ENCODE measurements at regions not wholly inside any gene's neighbourhood (a gene's known extent, or its start where the extent isn't known, plus 50 kb on each side); places are given as distances from the start of the nearest gene placed in this dataset.
"Not testable (repeated sequence)": the region's sequence is repeated elsewhere in the genome, so short reads cannot be mapped to it uniquely, and the experiment has no call there.

DNA sequence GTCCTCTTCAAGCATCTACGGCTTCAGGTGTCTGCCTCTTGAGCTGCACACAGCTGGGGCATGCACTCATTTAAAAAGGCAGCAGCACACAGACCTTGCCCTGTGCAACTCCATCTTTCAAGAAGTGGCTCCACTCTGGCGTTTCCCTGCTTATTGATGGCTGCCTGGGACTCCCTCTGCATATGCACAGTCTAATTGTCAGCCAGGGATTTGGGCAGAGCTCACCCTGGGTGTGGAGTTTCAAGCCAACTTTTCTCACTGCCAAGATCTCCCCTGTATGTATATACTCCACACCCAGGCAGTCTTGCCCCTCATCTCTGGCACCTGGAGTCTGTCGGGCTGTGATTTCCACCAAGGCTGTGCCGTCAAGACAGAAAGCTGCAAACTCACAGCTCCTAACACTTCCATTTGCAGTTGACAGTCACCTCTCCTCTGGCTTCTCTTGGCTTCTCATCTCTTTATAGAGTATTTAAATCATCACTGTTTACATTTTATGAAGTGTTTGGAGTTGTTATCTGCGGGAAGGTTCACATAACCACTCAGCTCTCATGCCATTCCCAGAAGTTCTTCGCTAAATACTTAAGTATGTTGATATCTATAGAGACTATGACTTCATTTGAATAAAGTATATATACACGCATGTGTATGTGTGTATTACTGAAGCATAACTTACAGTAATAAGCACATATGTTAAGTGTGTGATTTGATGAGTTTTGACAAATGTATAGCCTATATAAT lies 130.5 kb upstream of the ZNF469 start:
- DNase-seq: not testable (repeated sequence)

DNA sequence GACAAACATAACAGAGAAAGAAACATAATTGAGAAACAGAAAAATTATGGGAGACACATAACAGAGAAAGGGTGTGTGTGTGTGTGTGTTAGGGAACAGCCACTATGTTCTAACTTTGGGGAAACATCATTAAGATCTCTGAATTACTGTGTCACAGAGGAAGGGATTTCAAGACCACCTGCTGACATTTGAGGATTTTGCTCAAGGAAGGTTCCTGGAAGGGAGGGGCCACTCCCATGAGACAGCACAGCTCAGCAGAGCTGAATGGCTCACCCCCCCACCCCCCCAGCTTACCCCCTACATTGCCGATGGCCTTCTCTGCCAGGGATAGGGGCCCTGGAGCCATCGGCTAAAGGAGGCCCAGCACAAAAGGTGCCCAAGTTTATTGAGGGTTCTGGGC lies 124.6 kb upstream of the ZNF469 start:
- not testable (repeated sequence) for DNase-seq

GRCh38 chr16:88258764-88259525 lies 123.8 kb upstream of the ZNF469 start:
- DNase-seq: not testable (repeated sequence)

GRCh38 chr16:88259538-88259937 lies 123.2 kb upstream of the ZNF469 start:
- DNase-seq: not testable (repeated sequence)

- not testable (repeated sequence) for DNase-seq
Measured at GRCh38 chr16:88260146-88260545, 122.6 kb upstream of the ZNF469 start.

DNA sequence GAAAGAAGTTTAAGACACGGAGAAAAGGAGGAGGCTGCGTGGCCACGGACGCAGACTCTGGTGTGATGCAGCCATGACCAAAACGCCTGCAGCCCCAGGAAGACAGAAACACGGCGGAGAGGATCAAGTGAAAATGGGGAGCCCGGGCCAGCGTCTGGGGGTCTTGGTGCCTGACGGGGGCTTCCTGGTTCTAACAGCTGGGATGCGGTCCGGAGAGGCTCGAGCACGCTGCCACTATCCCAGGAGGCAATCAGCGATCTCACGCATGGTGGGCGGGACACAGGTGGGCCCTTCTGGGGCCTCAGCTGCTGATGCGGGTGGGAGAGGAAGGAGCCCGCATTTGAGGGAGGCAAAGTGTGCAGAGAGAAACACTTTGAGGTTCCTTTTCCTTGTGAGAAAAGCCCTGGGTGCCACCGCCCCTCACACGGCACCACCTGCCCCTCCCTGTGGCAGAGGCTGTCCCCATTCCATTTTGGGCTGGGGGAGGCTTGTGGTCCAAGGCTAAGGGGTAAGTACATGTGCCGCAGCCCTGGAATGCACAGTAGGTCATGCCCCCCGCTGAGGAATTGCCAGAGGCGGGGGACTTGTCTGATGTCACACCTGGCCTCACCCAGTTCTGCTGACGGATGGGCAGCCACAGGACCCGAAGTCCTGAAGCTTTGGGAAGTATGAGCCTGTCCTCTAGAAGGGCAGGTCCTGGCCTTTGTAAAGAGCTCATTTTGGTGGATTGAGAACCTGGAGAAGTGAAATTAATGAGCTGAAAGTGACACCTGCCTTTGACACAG lies 121.7 kb upstream of the ZNF469 start:
- DNase-seq: not testable (repeated sequence)

GRCh38 chr16:88261814-88262605 lies 120.7 kb upstream of the ZNF469 start:
- not testable (repeated sequence) for DNase-seq

DNA sequence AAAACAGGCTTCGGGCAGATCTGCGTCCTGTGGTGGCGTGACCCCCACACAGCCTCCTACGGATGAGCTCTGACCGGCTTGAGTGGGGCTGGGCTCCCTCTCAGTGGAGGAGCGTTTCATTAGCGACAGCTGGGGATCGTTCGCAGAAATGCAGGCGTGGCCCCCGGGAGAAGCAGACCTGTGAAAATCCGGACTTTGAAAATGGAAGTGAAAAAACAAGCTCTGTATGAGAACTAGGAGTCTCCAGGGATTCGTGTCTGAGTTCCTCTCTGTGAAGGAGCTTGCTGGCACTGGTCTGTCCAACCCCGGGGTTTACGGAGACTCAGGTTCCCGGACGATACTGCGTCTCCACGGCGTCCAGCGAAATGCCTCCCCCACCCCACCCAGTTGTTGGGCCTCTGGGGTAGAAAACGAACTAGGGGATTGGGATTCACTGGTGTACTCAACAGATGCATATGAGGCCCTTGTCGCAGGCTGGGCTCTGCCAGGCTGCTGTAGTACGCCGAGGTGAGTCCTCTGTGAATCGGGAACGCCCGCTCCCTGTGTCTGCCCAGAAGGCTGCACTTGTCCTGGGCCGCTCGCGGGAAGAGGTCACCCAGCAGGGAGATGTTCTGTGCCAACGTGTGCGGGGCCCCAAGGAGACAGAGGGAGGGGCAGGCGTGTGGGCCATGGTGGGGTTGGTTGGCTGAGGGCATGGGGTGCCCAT lies 119.7 kb upstream of the ZNF469 start:
- DNase-seq: not testable (repeated sequence)

DNA sequence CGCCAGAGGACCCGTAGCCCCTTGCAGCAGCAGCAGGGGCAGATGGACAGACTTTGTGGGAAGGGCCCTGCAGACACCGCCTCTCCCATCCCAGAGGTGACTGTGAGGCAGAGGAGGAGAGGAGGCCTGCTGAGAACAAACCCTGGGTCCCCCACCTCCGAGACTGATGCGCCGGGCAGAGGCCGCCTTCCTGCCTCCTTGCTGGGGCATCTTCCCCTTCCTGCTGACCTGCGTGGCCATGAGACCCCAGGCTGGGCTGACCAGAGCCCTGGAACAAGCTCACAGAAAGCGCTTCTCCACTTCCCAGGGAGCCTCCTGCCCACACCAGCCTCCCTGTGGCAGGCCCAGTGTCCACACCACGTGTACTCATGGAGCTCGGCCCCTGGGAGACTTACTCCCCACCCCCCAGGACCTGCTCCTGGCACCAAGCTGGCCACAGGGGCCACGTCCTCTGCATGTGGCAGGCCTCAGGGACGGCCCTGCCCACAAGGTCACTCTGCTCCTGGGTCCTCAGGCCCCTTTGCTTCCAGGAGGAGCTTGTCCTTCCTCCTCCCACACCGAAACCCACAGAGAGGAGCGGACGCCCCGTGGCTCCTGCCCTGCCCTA lies 119.0 kb upstream of the ZNF469 start:
- not testable (repeated sequence) for DNase-seq

DNA sequence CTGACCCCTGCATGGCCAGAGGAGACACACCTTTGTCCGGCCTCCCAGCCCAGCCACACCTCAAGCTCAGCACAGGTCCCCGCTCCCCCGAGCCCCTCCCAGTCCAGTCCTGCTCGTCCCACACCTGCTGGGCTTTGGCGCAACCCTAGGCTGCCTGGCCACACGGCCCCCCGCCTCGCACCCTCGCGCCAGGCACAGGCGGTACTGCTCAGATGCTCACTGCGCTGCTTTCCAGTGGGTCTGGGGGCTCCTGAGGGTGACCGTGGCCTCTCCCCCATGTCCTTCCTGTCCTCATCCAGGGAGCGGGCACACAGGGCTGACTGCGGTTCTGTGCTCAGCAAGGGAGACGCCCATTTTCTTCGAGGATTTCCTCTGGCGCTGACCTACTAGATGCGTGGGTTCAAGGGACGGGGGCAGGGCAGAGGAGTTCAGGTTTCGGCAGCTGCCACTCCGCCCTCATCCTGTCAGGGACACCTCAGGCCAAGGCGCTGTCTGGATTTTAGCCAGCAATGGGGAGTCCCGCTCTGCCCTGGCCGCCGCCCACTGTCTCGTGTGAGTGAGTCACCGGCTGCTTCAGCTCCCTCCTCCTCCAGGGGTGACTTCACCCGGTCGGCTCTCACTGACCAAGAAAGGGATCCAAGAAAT lies 118.0 kb upstream of the ZNF469 start:
- no peak for DNase-seq

DNA sequence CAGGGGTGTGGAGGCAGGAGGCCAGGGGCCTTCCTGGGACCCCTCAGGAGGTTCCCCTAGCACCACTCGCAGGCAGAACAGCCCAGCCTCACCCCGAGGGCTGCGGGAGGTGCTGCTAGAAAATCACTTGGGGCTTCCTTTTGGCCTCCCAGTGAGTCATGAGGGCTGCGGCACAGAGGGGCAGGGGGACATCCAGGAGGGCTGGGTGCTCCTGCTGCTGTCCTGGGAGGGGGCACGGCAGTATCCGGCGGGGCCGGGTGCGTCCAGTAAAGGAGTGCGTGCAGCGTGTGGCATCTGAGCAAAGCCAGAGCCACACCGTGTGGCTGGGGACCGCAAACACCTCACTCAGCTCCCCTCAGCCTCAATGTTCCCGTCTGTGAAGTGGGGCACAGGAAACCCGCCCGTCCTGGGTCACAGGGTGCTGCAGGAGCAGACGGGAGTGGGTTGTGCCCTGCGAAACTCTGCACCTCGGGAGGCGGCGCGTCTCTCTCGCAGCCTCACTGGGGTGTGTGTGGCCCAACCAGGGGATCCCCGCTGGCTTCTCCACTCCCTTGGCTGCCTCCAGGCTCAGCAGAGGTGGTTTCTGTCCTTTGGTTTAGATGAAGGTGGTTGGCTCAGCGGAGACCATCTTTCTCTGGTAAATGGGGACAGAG lies 117.3 kb upstream of the ZNF469 start:
- not testable (repeated sequence) for DNase-seq

DNA sequence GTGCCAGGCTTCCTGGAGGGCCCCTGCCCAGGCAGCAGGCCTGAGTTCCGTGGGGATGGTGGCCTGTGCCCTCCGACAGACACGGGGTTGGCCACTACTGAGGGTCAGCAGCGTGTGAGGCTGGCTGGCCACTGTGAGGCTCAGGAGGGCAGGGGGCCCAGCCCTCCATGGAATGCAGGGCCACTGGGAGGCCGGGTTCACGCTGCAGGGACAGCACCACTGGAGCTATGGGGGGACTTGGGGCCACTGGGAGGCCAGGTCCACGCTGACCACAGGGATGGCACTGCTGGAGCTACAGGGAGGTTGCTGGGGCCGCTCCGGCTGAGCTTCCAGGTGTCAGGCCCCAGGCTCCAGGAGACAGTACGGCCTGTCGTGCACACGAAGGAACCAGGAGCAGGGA lies 116.7 kb upstream of the ZNF469 start:
- DNase-seq: not testable (repeated sequence)

GRCh38 chr16:88266935-88267551 lies 115.7 kb upstream of the ZNF469 start:
- DNase-seq: not testable (repeated sequence)

GRCh38 chr16:88268186-88268970 lies 114.4 kb upstream of the ZNF469 start:
- not testable (repeated sequence) for DNase-seq

DNA sequence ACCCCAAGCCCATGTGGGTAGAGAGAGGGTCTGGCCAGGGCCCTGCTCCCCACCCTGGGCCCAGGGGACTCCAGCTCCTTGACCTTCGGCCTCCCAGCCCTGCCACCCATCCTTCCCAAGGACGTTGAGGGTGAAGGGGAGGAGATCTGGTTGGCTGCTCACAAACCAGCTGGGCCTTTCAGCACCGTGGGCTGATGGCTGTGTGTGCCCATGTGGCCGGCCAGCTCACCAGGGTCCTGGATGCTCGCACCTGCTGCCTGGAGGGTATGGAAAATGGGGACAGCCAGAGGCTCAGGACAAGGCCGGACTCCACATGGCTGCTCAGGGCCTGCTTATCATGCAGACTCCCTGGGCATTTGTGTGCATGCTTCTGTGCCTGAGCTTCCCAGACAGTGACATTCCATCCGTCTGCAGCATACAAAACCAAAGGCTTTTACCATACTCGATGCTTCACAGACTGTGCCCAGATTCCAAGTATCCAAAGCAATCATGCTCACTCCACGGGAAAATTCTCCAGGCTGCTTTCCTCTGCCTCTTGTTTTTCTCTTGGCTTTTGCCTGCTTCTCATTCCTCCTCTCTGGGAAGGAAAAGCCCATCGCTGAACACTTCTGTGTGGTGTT lies 112.5 kb upstream of the ZNF469 start:
- DNase-seq: not testable (repeated sequence)

GRCh38 chr16:88271296-88271695 lies 111.5 kb upstream of the ZNF469 start:
- DNase-seq: not testable (repeated sequence)

- not testable (repeated sequence) for DNase-seq
Measured at GRCh38 chr16:88271776-88272175, 111.0 kb upstream of the ZNF469 start.

DNA sequence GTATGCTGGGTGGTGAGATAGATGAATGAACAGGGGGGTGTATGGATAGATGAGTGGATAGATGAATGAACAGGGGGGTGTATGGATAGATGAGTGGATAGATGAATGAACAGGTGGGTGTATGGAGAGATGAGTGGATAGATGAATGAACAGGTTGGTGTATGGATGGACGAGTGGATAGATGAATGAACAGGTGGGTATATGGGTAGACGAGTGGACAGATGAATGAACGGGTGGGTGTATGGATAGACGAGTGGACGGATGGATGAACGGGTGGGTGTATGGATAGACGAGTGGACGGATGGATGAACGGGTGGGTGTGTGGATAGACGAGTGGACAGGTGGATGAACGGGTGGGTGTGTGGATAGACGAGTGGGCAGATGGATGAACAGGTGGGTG lies 110.3 kb upstream of the ZNF469 start:
- DNase-seq: not testable (repeated sequence)
